B cell (primary cell): ENCODE measurements at regions not wholly inside any gene's neighbourhood (a gene's known extent, or its start where the extent isn't known, plus 50 kb on each side); places are given as distances from the start of the nearest gene placed in this dataset.

Source experiments
- CTCF ChIP-seq: fragments of 200-600 bp; IDR thresholded peaks from one replicate; pipeline ENCODE4 v1.8.0; 2022; ENCODE audit warnings: antibody characterized with exemption, mild to moderate bottlenecking
- EZH2 ChIP-seq: IDR thresholded peaks from 2 replicates; pipeline ENCODE4 v1.6.1; 2012; ENCODE audit warnings: borderline replicate concordance, low read depth, mild to moderate bottlenecking, moderate library complexity, low read length; ENCODE audit not compliant: insufficient read depth, poor library complexity, severe bottlenecking

DNA sequence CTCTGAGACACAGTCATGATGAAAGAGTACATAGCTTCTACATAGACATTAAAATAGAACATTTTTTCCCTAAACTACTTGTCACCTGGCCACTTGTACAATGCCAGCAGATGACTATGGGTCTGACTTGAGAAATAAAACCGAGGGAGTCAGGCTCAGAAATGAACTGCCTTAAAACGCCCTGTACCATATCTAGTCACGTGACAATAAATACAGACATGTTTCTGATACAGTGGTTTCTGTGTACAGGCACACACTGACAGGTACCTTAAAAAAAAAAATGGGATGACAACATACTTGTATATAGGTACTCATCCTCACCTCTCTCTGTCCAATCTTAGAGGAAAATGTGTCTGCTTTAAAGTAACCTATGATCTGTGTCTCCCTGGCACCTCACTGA lies 144.1 kb downstream of the SH3BGRL2 start:
- TF ChIP-seq CTCF (no peak), EZH2 (no peak)
